Tibial artery (tissue), 4 donors: ENCODE measurements at regions not wholly inside any gene's neighbourhood (a gene's known extent, or its start where the extent isn't known, plus 50 kb on each side); places are given as distances from the start of the nearest gene placed in this dataset.

ENCODE experiments used
- DNase-seq, 2 donors: peaks; one replicate each; pipeline ENCODE4 v3.0.0-alpha.2; 2019
- H3K27ac ChIP-seq, 2 donors: fragments of 200-600 bp; sonication (generic) in 1 of 2; 1 replicate in 1 of 2; 2 replicates in 1 of 2; pipeline ENCODE4 v1.5.1; 2018 to 2019; ENCODE audit warnings: mild to moderate bottlenecking in 1 of 2
- H3K27me3 ChIP-seq, 2 donors: fragments of 200-600 bp; sonication (generic) in 1 of 2; one replicate each; pipeline versions ENCODE4 v1.5.1 to v1.6.0; 2016 to 2019
- H3K36me3 ChIP-seq, 3 donors: fragments of 200-600 bp; sonication (generic) in 2 of 3; one replicate each; pipeline ENCODE4 v1.5.1; 2016 to 2019; ENCODE audit warnings: mild to moderate bottlenecking in 2 of 3
- H3K4me1 ChIP-seq, 4 donors: fragments of 200-600 bp; sonication (generic) in 2 of 4; 1 replicate in 3 of 4; 2 replicates in 1 of 4; pipeline ENCODE4 v1.5.1; 2016 to 2019
- H3K4me3 ChIP-seq, 2 donors: fragments of 200-600 bp; sonication (generic) in 1 of 2; 1 replicate in 1 of 2; 2 replicates in 1 of 2; pipeline ENCODE4 v1.5.1; 2018 to 2019; ENCODE audit warnings: mild to moderate bottlenecking in 2 of 2
- H3K9me3 ChIP-seq, 3 donors: fragments of 200-600 bp; sonication (generic) in 1 of 3; one replicate each; pipeline ENCODE4 v1.5.1; 2016 to 2019
- intact Hi-C: fragments of 100-400 bp; cut with DNase I; formaldehyde crosslinking; loops from one replicate; pipeline ENCODE4 v1.15.0; 2023; ENCODE audit warnings: low total_unique reads
- TF ChIP-seq, protein P1 (sequence below), 2 experiments: fragments of 200-600 bp in 1 of 2; fragments of 450-650 bp in 1 of 2; IDR thresholded peaks; one replicate each; pipeline ENCODE4 v1.5.1; 2017 to 2019; ENCODE audit warnings: antibody characterized with exemption in 2 of 2, mild to moderate bottlenecking in 1 of 2, moderate library complexity in 1 of 2

DNA sequence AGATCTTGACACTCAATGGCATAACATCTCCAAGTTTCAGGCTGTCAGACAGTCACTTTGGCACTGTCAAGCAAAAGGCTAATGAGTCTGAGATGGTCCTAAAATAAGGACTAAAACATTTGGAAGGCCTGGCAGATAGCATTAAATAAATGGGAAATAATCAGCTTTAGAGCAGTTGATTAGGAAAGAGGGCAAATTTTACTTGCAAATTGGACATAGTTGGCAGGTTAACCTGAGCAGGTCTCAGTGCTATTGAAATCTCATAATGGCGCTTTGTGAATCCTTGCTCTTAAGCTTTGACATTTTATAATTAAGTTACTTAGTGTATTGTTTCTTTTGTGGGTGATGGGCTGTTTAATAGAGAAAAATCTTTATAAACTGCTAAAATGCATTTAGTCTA is 1003.1 kb upstream of the GBE1 start:
- intact Hi-C loops = no loop called here
- DNase-seq = no peak
- Histone ChIP-seq H3K27me3 (no peaks in the 10 kb centered on the region), H3K9me3 (no peaks in the 10 kb centered on the region), H3K4me1 (no peaks in the 10 kb centered on the region), H3K36me3 (no peaks in the 10 kb centered on the region), H3K27ac (no peak overlapping the region), H3K4me3 (no peak overlapping the region)
- TF ChIP-seq, protein P1, sequence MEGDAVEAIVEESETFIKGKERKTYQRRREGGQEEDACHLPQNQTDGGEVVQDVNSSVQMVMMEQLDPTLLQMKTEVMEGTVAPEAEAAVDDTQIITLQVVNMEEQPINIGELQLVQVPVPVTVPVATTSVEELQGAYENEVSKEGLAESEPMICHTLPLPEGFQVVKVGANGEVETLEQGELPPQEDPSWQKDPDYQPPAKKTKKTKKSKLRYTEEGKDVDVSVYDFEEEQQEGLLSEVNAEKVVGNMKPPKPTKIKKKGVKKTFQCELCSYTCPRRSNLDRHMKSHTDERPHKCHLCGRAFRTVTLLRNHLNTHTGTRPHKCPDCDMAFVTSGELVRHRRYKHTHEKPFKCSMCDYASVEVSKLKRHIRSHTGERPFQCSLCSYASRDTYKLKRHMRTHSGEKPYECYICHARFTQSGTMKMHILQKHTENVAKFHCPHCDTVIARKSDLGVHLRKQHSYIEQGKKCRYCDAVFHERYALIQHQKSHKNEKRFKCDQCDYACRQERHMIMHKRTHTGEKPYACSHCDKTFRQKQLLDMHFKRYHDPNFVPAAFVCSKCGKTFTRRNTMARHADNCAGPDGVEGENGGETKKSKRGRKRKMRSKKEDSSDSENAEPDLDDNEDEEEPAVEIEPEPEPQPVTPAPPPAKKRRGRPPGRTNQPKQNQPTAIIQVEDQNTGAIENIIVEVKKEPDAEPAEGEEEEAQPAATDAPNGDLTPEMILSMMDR (IDR thresholded peaks at IDR 0.05) = no peak

- TF ChIP-seq, protein P1 (IDR thresholded peaks at IDR 0.05) = no peak
- Histone ChIP-seq H3K9me3 (no peaks in the 10 kb centered on the region), H3K4me1 (no peaks in the 10 kb centered on the region), H3K27me3 (no peaks in the 10 kb centered on the region), H3K27ac (no peak overlapping the region), H3K36me3 (no peaks in the 10 kb centered on the region), H3K4me3 (no peak overlapping the region)
- intact Hi-C loops = no loop called here
- no peak for DNase-seq
These were observed 1000.4 kb upstream of the GBE1 start for GRCh38 chr3:82761858-82762257.

DNA sequence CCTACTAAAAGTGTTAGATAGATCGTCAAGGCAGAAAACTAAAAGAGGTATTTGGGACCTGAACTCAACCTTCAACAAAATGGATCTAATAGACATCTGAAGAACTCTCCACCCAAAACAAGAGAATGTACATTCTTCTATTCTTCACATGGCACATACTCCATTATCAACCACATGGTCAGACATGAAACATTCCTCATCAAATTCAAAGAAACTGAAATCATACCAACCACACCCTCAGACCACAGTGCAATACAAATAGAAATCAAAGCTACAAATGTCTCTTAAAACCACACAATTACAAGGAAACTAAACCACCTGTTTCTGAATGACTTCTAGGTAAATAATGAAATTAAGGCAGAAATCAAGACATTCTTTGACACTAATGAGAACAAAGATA is 984.1 kb upstream of the GBE1 start:
- TF ChIP-seq, protein P1 (IDR thresholded peaks at IDR 0.05) = no peak
- H3K4me1 ChIP-seq = no peaks in the 10 kb centered on the region
- H3K9me3 ChIP-seq = no peaks in the 10 kb centered on the region
- no peak overlapping the region for H3K4me3 ChIP-seq
- H3K27me3 ChIP-seq = no peaks in the 10 kb centered on the region
- no peak for DNase-seq
- H3K27ac ChIP-seq = no peak overlapping the region
- H3K36me3 ChIP-seq = no peaks in the 10 kb centered on the region
- intact Hi-C loops = no loop called here

GRCh38 chr3:82743196-82743595 is 981.8 kb upstream of the GBE1 start:
- DNase-seq = no peak
- TF ChIP-seq, protein P1 (IDR thresholded peaks at IDR 0.05) = no peak
- Histone ChIP-seq H3K36me3 (no peaks in the 10 kb centered on the region), H3K4me3 (no peak overlapping the region), H3K27me3 (no peaks in the 10 kb centered on the region), H3K9me3 (no peaks in the 10 kb centered on the region), H3K4me1 (no peaks in the 10 kb centered on the region), H3K27ac (no peak overlapping the region)
- intact Hi-C loops = no loop called here

DNA sequence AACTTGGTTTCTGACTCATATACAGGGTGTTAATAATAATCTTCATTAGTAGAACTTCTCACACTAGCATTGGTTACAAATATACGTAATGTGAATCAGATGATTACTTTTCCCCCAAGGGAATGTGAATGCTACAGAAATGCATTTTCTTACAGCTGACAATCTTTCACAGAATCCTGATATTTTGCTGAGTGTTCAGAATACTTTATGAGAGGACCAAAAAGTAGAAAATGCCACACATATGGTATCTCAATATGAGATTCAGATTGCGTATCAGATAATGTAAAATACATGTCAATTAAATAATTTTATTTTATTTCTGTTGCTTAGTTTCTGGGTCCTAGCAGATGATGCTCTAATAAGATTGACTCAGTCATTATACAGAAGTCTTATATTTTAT is 979.9 kb upstream of the GBE1 start:
- Histone ChIP-seq H3K4me3 (no peak overlapping the region), H3K4me1 (peaks cover 0 to 6% (median 0%) of the 10 kb centered on the region in 4 donors), H3K36me3 (no peaks in the 10 kb centered on the region), H3K27me3 (no peaks in the 10 kb centered on the region), H3K27ac (no peak overlapping the region), H3K9me3 (no peaks in the 10 kb centered on the region)
- TF ChIP-seq, protein P1 (IDR thresholded peaks at IDR 0.05) = no peak
- DNase-seq = no peak
- intact Hi-C loops = no loop called here

DNA sequence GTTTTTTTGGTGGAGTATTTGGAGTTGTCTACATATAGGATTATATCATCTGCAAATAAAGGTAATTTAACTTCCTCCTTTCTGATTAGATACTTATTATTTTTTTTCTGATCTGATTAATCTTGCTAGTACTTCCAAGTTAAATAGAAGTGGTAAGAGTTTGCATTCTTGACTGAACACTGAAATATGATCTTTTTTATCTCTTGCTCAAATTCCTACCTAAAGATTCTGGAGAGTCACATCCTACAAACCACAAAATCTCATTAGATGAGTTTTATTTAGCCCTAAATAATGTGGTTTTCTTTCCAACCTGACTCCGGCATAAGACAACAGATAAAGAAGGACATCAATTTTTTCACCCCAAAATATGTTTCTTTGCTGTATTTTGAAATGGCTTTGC is 977.9 kb upstream of the GBE1 start:
- no peak overlapping the region for H3K27ac ChIP-seq
- intact Hi-C loops = no loop called here
- H3K36me3 ChIP-seq = no peaks in the 10 kb centered on the region
- no peaks in the 10 kb centered on the region for H3K27me3 ChIP-seq
- no peaks in the 10 kb centered on the region for H3K9me3 ChIP-seq
- no peak overlapping the region for H3K4me3 ChIP-seq
- TF ChIP-seq, protein P1 (IDR thresholded peaks at IDR 0.05) = no peak
- H3K4me1 ChIP-seq = peaks cover 0 to 7% (median 0%) of the 10 kb centered on the region in 4 donors
- no peak for DNase-seq
